Neural cell (in vitro differentiated cells): ENCODE measurements at regions not wholly inside any gene's neighbourhood (a gene's known extent, or its start where the extent isn't known, plus 50 kb on each side); places are given as distances from the start of the nearest gene placed in this dataset.

Experiments
- H2AFZ ChIP-seq: fragments of 200-600, 300-800 bp; sonication (generic), shearing (Covaris generic); 2 replicates; pipeline ENCODE4 v1.6.0; 2014; ENCODE audit warnings: low read depth, mild to moderate bottlenecking, antibody characterized with exemption, low read length, moderate library complexity
- H3F3A ChIP-seq: fragments of 200-600 bp; shearing (Covaris generic); 2 replicates; pipeline ENCODE4 v1.6.1; 2016; ENCODE audit warnings: mild to moderate bottlenecking, moderate library complexity, mixed read lengths, antibody characterized with exemption, low read length; ENCODE audit not compliant: insufficient read depth, poor library complexity, severe bottlenecking
- H3K27ac ChIP-seq: fragments of 200-600, 300-800 bp; sonication (generic), shearing (Covaris generic); 2 replicates; pipeline ENCODE4 v1.5.1; 2014; ENCODE audit warnings: mild to moderate bottlenecking, low read length, moderate library complexity
- H3K27me3 ChIP-seq: fragments of 300-800, 200-600 bp; sonication (generic), shearing (Covaris generic); 2 replicates; pipeline ENCODE4 v1.6.0; 2014; ENCODE audit warnings: mild to moderate bottlenecking, low read depth, low read length, moderate library complexity; ENCODE audit not compliant: insufficient read depth
- H3K36me3 ChIP-seq: fragments of 300-800, 200-600 bp; sonication (generic), shearing (Covaris generic); 2 replicates; pipeline ENCODE4 v1.5.1; 2014; ENCODE audit warnings: mild to moderate bottlenecking, antibody characterized with exemption, low read length, moderate library complexity; ENCODE audit not compliant: insufficient read depth
- H3K4me2 ChIP-seq: fragments of 300-800, 200-600 bp; sonication (generic), shearing (Covaris generic); 2 replicates; pipeline ENCODE4 v1.6.0; 2014; ENCODE audit warnings: mild to moderate bottlenecking, low read length
- H3K4me3 ChIP-seq: fragments of 300-800, 200-600 bp; sonication (generic), shearing (Covaris generic); 2 replicates; pipeline ENCODE4 v1.5.1; 2014; ENCODE audit warnings: mild to moderate bottlenecking, low read length, moderate library complexity
- H3K79me2 ChIP-seq: fragments of 200-600 bp; shearing (Covaris generic); replicated peaks from 2 replicates; pipeline ENCODE4 v1.6.0; 2014; ENCODE audit warnings: mild to moderate bottlenecking, low read length, moderate library complexity; ENCODE audit not compliant: insufficient read depth
- H3K9ac ChIP-seq: fragments of 300-800, 200-600 bp; sonication (generic), shearing (Covaris generic); 2 replicates; pipeline ENCODE4 v1.6.1; 2016; ENCODE audit warnings: mild to moderate bottlenecking, low read length, mixed read lengths
- H3K9me2 ChIP-seq: fragments of 200-600 bp; shearing (Covaris generic); 2 replicates; pipeline ENCODE4 v1.6.1; 2016; ENCODE audit warnings: mild to moderate bottlenecking, low read length, mixed read lengths; ENCODE audit not compliant: insufficient read depth
- H3K9me3 ChIP-seq: fragments of 200-600, 300-800 bp; sonication (generic), shearing (Covaris generic); 2 replicates; pipeline ENCODE4 v1.6.1; 2016; ENCODE audit warnings: mild to moderate bottlenecking, mixed run types, low read length, moderate library complexity, mixed read lengths
- H4K20me1 ChIP-seq: fragments of 200-600 bp; shearing (Covaris generic); 2 replicates; pipeline ENCODE4 v1.6.1; 2016; ENCODE audit warnings: mild to moderate bottlenecking, mixed run types; ENCODE audit not compliant: insufficient read depth
- CTCF ChIP-seq: fragments of 450-650 bp; IDR thresholded peaks from 2 replicates; pipeline ENCODE4 v1.5.1; 2014; ENCODE audit warnings: antibody characterized with exemption, mild to moderate bottlenecking, moderate library complexity; ENCODE audit not compliant: poor library complexity, severe bottlenecking
- EP300 ChIP-seq: fragments of 450-650 bp; conservative IDR thresholded peaks from 2 replicates; pipeline ENCODE4 v1.6.1; 2014; ENCODE audit warnings: antibody characterized with exemption, mild to moderate bottlenecking, moderate library complexity; ENCODE audit not compliant: poor library complexity, severe bottlenecking
- EZH2 ChIP-seq: fragments of 200-600, 300-800 bp; shearing (Covaris generic), sonication (generic); IDR thresholded peaks from 2 replicates; pipeline ENCODE4 v1.6.1; 2014; ENCODE audit warnings: antibody characterized with exemption, low read length, borderline replicate concordance, mild to moderate bottlenecking; ENCODE audit not compliant: insufficient read depth, poor library complexity, severe bottlenecking
- MXI1 ChIP-seq: fragments of 450-650 bp; conservative IDR thresholded peaks from 2 replicates; pipeline ENCODE4 v1.6.1; 2014; ENCODE audit warnings: antibody characterized with exemption, mild to moderate bottlenecking; ENCODE audit not compliant: poor library complexity, severe bottlenecking
- POLR2AphosphoS5 ChIP-seq: IDR thresholded peaks from 2 replicates; pipeline ENCODE4 v1.6.1; 2012
- RAD21 ChIP-seq: fragments of 450-650 bp; conservative IDR thresholded peaks from 2 replicates; pipeline ENCODE4 v1.6.1; 2014; ENCODE audit warnings: antibody characterized with exemption, mild to moderate bottlenecking, moderate library complexity
- REST ChIP-seq: IDR thresholded peaks from 2 replicates; pipeline ENCODE4 v1.6.1; 2012; ENCODE audit warnings: borderline replicate concordance
- SMC3 ChIP-seq: fragments of 450-650 bp; conservative IDR thresholded peaks from 2 replicates; pipeline ENCODE4 v1.6.1; 2014; ENCODE audit warnings: antibody characterized with exemption, mild to moderate bottlenecking, moderate library complexity; ENCODE audit not compliant: poor library complexity
- TAF1 ChIP-seq: IDR thresholded peaks from 2 replicates; pipeline ENCODE4 v1.6.1; 2012; ENCODE audit warnings: low read depth

GRCh38 chr13:90170208-90170607 lies 1177.3 kb upstream of the MIR17HG start:
- TF ChIP-seq SMC3 (no peak), CTCF (no peak), EZH2 (no peak)
- H3K79me2 ChIP-seq, result no peaks in the 10 kb centered on the region
- H4K20me1 ChIP-seq, result no peaks in the 10 kb centered on the region
- H3K27ac ChIP-seq, result no peak overlapping the region
- no peak overlapping the region for H3K4me2 ChIP-seq
- H2AFZ ChIP-seq, result no peak overlapping the region
- H3K9me2 ChIP-seq, result no peaks in the 10 kb centered on the region
- no peak overlapping the region for H3K4me3 ChIP-seq
- no peaks in the 10 kb centered on the region for H3F3A ChIP-seq
- H3K27me3 ChIP-seq, result no peaks in the 10 kb centered on the region
- no peaks in the 10 kb centered on the region for H3K36me3 ChIP-seq
- no peaks in the 10 kb centered on the region for H3K9me3 ChIP-seq
- H3K9ac ChIP-seq, result no peak overlapping the region

GRCh38 chr13:90171649-90172048 lies 1175.8 kb upstream of the MIR17HG start:
- no peaks in the 10 kb centered on the region for H3K36me3 ChIP-seq
- no peak overlapping the region for H3K27ac ChIP-seq
- no peak overlapping the region for H3K9ac ChIP-seq
- H2AFZ ChIP-seq, result no peak overlapping the region
- no peaks in the 10 kb centered on the region for H4K20me1 ChIP-seq
- H3F3A ChIP-seq, result no peaks in the 10 kb centered on the region
- H3K27me3 ChIP-seq, result no peaks in the 10 kb centered on the region
- H3K9me2 ChIP-seq, result no peaks in the 10 kb centered on the region
- H3K4me3 ChIP-seq, result no peak overlapping the region
- H3K79me2 ChIP-seq, result no peaks in the 10 kb centered on the region
- TF ChIP-seq CTCF (no peak), RAD21 (no peak), EP300 (no peak), TAF1 (no peak), REST (no peak), MXI1 (no peak), SMC3 (no peak), POLR2AphosphoS5 (no peak), EZH2 (no peak)
- no peak overlapping the region for H3K4me2 ChIP-seq
- H3K9me3 ChIP-seq, result no peaks in the 10 kb centered on the region
